HG03103 (cell line): ENCODE measurements at regions not wholly inside any gene's neighbourhood (a gene's known extent, or its start where the extent isn't known, plus 50 kb on each side); places are given as distances from the start of the nearest gene placed in this dataset.

Experiments
- ATAC-seq: cut with Tn5 transposase; IDR thresholded peaks from one replicate; pipeline ENCODE4 v1.9.1; 2021; ENCODE audit warnings: low read depth; ENCODE audit not compliant: unreplicated experiment

DNA sequence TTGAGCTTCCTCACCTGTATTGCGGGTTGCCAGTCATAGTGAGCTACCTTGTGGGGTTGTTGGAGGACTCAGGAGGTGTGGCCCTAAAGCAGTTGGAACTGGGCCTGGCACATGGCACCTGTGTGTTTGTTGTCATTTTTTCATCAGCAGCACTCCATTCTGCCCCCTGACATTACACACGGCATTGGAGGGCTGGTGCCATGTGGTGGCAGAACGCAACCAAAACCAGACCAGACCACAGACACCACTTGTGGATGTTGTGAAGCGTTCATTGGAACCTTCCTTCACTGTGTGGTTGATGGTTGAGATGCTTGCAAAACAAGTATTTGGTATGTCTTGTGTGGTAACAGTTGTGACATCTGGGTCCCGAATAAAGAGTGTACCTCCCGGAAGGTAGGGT lies 113.2 kb upstream of the ERCC6L2 start:
- ATAC-seq: no peak

DNA sequence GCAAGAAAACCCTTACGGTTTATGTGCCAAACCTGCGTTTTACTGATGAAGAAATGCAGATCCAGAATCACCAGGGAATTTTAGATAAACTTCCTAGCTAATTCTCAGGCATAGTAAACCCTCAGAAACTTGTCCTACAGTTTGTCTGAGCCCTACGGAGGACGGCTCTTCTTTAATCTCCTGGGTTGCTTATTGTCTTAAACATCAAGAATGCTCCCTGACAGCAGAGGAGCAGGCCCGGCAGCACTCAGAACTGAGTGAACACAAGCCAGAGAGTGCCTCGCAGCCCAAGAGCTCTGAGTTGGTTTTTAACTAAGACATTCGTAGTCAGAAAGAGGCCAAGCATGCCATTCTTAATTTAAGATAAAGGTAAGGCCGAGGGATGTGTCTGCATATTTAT lies 114.7 kb upstream of the ERCC6L2 start:
- ATAC-seq: no peak

DNA sequence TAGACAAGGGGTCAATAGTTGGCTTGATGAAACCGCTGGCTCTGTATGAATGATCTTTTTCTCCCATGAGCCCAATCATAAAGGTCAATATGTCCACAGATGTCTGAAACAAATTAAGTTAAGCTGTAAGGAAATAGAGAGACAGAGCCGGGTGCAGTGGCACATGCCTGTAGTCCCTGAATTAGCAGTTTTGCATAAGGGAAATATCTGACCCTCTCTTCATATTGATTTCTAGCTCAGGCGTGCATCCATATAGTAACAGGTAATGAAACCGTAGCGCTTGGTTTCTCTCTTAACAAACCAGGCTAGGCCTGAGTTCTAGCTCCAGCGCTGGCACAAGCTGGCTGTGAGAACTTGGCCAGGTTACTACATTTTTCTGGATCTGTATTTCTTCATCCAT lies 118.1 kb upstream of the ERCC6L2 start:
- ATAC-seq: no peak

DNA sequence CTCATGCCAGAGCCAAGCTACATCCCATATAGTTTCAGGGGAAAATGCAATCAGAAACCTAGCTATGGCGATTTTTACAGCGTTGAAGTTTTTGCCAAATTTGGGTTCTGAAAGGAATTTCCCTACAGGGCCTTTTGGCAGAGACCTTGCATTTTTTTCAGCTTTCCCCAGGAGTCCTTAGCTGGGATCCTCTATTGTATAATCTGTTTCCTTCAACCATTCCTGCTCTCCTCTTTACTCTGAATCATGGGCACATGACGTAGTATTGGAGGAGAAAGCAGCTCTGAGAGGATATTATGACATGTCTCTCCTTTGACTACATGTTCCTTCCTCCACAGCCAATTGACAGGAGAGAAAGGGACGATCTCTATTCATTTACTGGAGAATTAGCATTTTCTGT lies 118.5 kb upstream of the ERCC6L2 start:
- no peak for ATAC-seq

DNA sequence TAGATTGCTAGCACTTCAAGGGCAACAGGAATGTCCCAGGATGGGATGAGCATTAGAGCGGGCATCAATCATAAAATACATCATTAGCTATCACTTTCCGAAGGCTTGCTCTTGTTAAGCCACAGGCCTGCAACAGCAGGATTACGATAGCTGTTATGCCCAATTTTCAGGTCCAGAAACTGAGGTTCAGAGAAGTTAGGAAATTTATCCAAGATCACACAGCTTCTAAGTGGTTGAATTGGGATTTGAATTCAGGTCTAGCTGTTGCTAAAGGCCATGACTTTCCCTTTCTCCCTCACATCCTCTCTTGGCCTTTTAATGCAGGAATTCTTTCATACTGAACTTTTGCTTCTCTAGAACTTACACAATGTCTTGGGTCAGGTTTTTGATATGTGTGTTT lies 119.4 kb upstream of the ERCC6L2 start:
- ATAC-seq: no peak

DNA sequence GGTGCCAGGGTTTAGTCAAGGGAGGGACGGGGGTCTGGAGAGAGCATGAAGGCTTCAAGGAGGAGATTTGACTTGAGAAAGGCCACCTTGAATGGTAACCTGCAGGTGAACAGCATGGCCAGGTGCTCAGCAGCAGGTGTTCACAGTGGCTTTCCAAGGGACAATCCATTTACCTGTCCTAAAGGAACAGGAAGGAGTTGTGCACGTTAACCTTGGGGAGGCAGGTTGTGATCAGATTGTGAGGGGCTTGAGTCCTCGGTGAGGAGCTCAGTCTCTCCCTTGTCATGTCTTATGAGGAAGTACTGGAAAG lies 120.1 kb upstream of the ERCC6L2 start:
- no peak for ATAC-seq

DNA sequence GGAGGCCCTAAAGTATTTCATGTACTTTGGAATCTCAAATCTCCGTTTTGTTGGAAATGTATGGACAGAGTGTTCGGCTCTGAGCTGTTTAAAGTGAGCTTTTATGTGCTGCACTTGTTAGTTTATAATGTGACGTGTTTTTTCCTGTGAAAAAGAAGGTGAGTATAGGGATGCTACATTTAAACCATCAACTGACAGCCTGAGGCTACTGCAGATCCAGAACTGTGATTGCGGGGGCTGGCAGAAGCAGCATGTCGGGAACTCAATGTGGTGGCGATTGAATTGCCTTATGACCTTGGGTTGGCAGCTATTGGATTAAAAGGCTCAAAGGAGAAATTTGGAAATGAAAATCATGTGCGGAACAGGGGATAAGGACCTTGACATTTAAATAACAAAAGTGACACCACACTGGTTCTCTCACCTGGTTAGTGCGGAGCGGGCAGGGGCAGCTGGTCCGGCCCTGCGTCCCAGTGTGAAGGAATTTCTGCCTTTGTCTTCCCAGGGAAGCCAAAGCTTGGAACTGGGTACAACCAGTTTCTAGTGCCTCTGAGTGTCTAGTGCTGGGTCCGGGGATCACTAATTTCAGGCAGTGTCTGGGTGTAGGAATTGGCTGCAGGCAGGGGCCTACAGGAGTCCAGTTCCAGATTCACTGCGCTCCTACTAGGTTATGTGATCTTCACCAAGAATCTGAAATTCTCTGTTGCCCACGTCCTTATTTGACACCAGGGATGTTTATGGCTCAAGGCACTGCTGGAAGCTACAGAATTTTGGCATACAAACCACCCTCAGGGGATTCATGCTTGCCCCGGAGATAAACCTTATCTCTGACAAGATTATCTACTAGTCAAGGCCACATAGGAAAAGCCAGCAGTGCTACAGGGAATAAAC lies 120.7 kb upstream of the ERCC6L2 start:
- no peak for ATAC-seq

DNA sequence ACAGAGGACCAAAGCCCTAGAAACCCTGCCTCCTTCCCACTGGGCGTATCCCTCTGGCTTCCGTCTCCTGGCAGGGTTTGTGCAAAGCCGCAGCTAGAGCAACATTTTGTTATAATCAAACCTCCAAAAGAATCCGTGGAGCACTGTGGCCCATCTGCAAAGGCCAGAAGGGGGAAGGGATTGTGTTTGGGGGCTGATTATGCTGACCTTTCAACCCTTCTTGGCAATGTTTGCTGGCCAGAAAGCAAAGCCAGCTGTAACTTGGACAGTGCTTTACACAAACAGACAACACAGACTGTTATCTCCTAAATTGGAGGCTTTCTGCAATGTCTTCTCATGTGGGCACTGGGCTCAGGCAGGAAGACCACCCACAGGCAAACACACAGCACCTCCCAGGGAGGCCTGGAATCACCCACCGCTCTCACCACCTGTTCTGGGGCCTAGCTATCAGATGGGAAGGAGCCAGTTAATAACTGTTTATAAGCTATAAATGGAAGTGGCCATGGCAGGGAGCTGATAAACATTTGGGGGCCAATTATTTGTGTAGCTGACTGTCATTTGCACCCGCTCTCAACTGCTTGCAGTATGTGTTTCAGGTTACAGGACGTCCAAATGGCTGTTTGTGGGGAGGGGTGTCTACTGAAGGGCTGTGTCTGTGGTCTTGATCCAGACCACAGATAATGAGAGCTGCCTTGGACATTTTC lies 121.6 kb upstream of the ERCC6L2 start:
- no peak for ATAC-seq

DNA sequence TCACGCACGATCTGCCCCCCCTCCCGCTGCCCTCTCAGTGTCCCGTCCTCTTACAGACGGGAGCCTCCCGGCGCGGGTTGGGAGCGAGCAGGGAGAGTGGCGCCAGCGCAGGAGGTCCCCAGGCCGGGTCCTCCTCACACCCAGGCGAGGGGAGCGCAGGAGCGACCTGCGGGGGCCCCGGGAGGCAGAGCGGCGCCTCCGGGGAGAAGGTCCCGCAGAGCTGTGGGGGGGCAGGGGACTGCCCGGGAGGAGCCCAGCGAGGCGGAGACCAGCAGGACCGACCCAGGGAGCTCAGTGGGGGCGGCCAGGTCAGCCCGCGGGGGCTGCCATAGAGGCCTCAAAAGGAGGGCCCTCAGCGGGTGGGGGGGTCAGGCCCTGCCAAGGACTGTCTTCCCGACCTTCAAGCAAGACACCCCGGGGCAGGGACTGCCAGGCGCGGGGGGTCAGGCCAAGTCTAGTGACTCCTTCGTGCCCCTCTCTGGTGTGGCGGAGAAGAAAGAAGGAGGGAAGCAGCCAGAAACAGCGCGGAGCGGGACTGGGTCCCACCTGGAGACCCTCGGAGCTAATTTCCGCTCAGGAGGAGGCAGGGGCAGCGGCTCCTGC lies 123.3 kb upstream of the ERCC6L2 start:
- no peak for ATAC-seq

DNA sequence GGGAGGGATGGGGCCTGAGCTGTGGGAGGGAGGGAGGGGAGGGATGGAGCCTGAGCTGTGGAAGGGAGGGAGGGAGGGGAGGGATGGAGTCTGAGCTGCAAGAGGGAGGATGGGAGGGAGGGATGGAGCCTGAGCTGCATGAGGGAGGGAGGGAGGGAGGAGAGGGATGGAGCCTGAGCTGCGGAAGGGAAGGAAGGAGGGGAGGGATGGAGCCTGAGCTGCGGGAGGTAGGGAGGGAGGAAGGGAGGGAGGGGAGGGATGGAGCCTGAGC lies 124.0 kb upstream of the ERCC6L2 start:
- ATAC-seq: no peak

DNA sequence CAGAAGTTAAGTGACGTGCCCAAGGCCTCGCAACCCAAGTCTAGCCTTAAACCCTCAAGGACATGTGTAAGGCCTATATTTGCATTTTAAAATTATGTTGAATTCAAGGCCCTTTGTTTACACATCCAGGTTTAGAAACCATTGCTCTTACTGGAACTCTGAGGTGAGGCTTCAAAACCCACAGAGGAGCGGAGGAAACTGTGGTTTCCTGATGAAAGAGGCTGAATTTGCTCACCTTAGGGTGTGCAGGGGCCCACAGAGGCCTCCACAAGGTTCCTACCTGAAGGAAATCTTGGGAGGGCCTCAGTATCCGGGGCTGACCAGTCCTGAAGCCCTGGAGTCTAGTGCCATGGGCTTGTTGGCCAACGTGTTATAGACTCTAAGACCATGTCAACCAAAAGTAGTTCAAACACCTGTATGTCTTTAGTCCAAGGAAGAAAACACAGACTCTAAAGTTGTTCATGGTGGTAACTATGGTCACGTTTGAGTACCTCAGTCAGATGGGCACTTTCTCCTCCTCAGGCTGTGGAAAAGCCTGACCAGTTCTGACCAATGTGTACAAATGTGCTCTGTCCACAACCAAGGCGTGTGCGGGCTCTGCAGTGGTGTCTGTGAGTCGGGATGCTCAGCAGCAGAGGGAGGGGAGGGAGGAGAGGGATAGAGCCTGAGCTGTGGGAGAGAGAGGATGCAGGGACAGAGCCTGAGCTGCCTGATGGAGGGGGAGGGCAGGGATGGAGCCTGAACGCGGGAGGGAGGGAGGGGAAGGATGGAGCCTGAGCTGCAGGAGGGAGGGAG lies 124.6 kb upstream of the ERCC6L2 start:
- no peak for ATAC-seq

DNA sequence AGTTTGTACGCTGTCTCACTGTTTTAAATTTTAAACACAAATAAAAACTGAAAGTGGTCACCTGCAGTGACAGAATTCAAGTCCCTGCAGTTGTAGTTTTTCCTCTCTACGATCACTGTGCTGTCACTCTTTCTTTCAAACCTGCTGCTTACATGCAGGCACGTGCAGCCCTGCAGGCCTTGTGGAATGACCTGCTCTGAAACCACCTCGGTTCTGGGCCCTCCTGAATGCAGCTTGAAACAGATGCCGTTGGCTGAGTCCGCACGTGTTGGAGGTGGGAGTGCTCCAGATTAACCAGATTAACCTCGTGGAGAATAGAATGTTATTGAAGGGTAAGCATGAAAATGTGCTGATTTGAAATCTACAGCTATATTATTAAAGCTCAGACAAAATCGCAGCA lies 126.0 kb upstream of the ERCC6L2 start:
- no peak for ATAC-seq

DNA sequence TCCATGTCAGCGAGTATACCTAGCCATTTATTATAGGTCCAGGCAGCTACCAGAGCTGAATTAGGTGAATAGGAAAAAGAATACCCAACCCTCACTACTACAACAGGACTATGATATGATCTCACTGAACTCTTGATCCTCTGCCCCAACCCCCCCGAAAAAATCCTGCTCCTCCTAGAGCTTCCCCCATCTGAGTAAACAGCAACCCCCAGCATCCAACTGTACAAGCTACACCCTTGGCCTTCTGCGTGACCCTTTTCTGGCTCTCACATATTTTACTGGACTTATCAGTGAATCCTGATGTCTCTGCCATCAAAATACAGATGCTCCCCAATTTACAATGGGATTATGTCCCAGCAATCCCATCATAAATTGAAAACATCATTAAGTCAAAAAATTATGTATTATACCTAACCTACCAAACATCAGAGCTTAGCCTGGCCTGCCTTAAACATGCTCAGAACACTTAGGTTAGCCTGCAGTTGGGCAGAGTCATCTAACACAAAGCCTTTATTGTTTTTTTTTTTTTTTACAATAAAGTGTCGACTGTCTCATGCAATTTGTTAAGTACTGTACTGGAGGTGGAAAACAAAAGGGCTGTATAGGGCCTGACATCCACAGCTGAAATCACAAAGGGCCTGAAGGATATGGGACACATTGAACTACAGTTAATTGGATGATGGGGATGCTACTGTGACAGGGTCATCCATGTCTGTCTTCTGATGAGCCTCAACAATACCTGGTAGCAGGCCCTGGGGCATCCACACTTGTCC lies 128.9 kb upstream of the ERCC6L2 start:
- ATAC-seq: no peak

DNA sequence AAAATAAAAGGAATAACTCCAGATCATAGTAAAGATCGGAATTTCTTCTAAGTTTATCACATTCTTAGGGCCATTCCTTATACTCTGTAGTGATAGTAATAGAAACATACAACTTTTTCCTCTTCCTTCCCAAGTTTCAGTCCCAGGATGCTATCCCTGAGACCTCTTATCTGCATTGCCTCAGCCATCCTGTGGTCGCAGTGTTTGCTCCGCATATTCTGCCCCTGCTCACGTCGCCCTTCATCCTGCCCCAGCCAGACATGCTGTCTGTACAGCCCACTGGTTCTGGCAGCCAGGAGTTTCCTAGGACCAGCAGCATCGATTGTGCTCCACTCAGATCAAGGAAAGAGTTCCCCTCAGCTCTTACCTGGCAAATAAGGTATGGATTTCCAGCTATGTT lies 132.7 kb upstream of the ERCC6L2 start:
- no peak for ATAC-seq

DNA sequence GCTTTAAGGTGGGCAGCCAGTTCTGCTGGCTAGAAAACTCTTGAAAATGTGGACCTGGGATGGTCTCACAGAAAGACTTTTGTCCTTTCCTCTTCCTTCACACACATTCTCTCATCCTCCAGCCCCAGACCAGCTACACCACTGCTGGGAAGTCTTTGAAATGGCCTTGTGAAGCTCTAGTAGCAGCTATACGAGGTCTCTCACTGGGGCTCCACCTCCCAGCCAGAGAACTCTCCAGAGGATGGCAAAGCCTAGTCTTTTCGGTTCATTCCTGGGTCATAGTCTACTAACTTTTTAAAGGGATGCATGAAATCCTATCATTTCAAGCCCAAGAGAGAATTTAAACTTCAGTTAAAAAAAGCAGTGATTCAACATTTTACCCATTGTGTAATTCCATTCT lies 133.9 kb upstream of the ERCC6L2 start:
- ATAC-seq: no peak

DNA sequence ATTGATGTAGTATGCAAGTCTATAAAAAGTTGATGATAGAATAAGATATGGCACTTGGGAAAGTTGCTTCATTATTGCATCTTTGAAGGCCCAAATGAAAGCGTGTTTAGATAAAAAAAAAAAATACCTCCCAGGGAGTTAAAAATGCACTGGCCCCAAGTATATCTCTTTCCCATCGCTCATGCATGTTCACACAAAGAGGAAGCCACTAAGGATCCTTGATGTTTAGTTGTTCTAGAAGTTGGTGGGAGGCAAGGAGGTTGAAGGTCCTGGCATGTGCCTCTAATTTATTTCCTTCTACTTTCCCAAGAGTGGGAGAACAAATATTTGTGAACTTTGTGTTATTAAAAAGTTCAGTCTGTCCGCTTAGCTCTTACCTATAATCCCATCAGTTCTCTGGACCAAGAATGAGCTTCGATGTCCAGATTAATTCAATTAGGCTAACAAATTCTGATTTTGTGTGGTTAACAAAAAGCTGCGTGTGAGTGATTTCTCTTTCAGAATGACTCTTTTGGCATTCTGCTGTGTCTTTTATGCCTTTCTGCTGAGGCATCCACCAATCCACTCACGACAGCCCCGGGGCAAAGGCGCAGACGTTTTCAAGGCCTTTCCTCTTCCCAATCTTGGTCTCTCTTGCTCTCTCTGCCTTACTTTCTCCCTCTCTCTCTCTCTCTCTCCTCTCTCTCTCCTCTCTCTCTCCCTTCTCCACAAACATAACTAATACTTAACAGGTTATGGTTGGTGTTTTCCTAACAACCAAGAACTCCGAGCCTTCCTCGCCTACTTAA lies 135.1 kb upstream of the ERCC6L2 start:
- no peak for ATAC-seq

DNA sequence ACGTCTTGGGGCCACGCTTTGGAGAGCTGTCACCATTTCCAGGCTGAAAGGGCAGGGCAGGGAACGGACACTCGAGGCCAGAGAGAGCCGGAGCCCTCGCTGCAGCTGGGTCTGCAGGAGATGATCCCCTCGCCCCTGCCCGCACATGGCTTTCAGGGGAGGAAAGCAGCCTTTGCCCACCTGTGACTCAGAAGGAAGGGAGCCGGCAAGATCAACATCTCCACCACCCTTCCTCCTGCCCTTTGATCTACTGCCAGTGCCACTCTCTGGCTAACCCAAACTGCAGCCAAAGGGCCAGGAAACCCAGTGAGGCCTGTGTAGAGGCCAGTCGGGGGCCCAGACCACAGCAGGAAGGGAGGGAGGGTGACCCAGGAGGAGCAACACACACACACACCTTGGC lies 137.1 kb upstream of the ERCC6L2 start:
- ATAC-seq: no peak

DNA sequence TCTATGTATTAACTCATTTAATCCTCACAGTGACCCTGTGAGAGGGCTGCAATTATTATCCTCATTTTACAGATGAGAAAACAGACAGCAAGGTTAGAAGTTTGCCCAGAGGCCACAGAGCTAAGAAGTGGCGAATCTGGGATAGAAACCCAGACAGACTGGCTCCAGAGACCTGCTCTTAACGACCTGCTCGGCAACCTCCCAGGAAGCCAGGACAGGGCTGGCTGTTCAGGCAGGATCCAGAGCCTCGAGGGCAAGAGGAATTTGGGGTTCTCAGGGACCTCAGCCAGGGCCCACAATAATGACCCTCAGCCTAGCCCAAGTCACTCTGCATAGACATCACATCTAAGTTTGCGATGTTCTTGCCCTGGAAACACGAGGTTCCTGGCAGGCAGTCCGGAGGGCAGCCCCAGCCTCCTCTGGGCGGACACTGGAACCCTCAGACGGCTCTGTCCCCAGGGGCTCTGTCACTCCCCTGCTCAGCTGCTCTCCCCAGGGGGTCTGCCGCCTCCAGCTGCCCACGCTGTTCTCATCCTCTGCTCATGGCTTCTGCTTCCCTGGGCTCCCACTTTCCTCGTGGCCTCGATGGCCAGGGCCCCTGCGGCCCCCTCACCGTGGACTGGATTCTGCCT lies 138.5 kb upstream of the ERCC6L2 start:
- no peak for ATAC-seq

DNA sequence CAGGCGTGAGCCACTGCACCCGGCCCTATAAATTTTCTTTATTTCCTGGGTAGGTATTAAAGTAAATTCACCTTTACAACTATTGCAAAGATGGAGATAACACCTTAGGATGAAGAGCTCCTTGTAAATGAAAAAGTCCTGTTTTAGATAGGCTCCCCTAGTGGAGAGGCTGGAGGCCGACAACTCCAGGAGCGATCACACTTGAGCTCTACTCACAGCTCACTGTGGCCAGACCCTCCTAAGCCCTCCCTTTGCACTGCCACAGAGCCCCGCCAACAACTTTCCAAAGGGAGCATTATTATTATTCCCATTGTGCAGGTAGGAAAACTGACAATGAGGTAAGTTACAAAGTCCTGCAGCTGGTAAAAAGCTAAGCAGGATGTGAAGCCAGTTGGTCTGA lies 139.1 kb upstream of the ERCC6L2 start:
- ATAC-seq: no peak
